Activated naive CD8-positive, alpha-beta T cell (primary cell): ENCODE measurements at regions not wholly inside any gene's neighbourhood (a gene's known extent, or its start where the extent isn't known, plus 50 kb on each side); places are given as distances from the start of the nearest gene placed in this dataset.
"Not testable (repeated sequence)": the region's sequence is repeated elsewhere in the genome, so short reads cannot be mapped to it uniquely, and the experiment has no call there.

Source experiments
- H3K27ac Mint-ChIP-seq: one replicate; pipeline ENCODE4 v1.8.0; 2021; ENCODE audit warnings: mixed read lengths
- H3K27me3 Mint-ChIP-seq: one replicate; pipeline ENCODE4 v1.8.0; 2021; ENCODE audit warnings: mixed read lengths
- H3K36me3 Mint-ChIP-seq: one replicate; pipeline ENCODE4 v1.8.0; 2021; ENCODE audit warnings: mixed read lengths
- H3K4me1 Mint-ChIP-seq: one replicate; pipeline ENCODE4 v1.8.0; 2021; ENCODE audit warnings: low read depth, mixed read lengths
- H3K4me3 Mint-ChIP-seq: one replicate; pipeline ENCODE4 v1.8.0; 2021; ENCODE audit warnings: mild to moderate bottlenecking, mixed read lengths
- H3K9me3 Mint-ChIP-seq: one replicate; pipeline ENCODE4 v1.8.0; 2021; ENCODE audit warnings: low read depth, mixed read lengths

GRCh38 chr4:189711956-189712355 is 228.7 kb upstream of the FRG1 start:
- H3K27ac Mint-ChIP-seq, H3K4me1 Mint-ChIP-seq, H3K27me3 Mint-ChIP-seq, H3K9me3 Mint-ChIP-seq, H3K36me3 Mint-ChIP-seq, H3K4me3 Mint-ChIP-seq: not testable (repeated sequence)

GRCh38 chr4:189721016-189721993 is 219.4 kb upstream of the FRG1 start:
- H3K9me3 Mint-ChIP-seq, H3K27ac Mint-ChIP-seq, H3K36me3 Mint-ChIP-seq, H3K4me1 Mint-ChIP-seq, H3K27me3 Mint-ChIP-seq: not testable (repeated sequence)
- H3K4me3 Mint-ChIP-seq, result peak overlapping the region; percentile 42

GRCh38 chr4:189722324-189723003 is 218.2 kb upstream of the FRG1 start:
- H3K4me1 Mint-ChIP-seq, H3K9me3 Mint-ChIP-seq, H3K27ac Mint-ChIP-seq, H3K27me3 Mint-ChIP-seq, H3K36me3 Mint-ChIP-seq: not testable (repeated sequence)
- peak overlapping the region; percentile 38 for H3K4me3 Mint-ChIP-seq

GRCh38 chr4:189727982-189728638 is 212.6 kb upstream of the FRG1 start:
- H3K4me1 Mint-ChIP-seq, H3K27ac Mint-ChIP-seq, H3K36me3 Mint-ChIP-seq, H3K9me3 Mint-ChIP-seq, H3K4me3 Mint-ChIP-seq, H3K27me3 Mint-ChIP-seq: not testable (repeated sequence)

- not testable (repeated sequence) for H3K27ac Mint-ChIP-seq, H3K4me3 Mint-ChIP-seq, H3K36me3 Mint-ChIP-seq, H3K4me1 Mint-ChIP-seq, H3K9me3 Mint-ChIP-seq, H3K27me3 Mint-ChIP-seq
Observed at GRCh38 chr4:189731989-189732388, 208.7 kb upstream of the FRG1 start.

GRCh38 chr4:189733507-189733906 is 207.2 kb upstream of the FRG1 start:
- not testable (repeated sequence) for H3K4me1 Mint-ChIP-seq, H3K9me3 Mint-ChIP-seq, H3K27me3 Mint-ChIP-seq, H3K4me3 Mint-ChIP-seq, H3K36me3 Mint-ChIP-seq, H3K27ac Mint-ChIP-seq

- H3K4me3 Mint-ChIP-seq, H3K9me3 Mint-ChIP-seq, H3K27me3 Mint-ChIP-seq, H3K4me1 Mint-ChIP-seq, H3K27ac Mint-ChIP-seq, H3K36me3 Mint-ChIP-seq: not testable (repeated sequence)
Observed at GRCh38 chr4:189734648-189735267, 205.9 kb upstream of the FRG1 start.

- H3K36me3 Mint-ChIP-seq, H3K4me1 Mint-ChIP-seq, H3K9me3 Mint-ChIP-seq, H3K27me3 Mint-ChIP-seq, H3K27ac Mint-ChIP-seq, H3K4me3 Mint-ChIP-seq: not testable (repeated sequence)
Observed at GRCh38 chr4:189736656-189737055, 204.0 kb upstream of the FRG1 start.

- not testable (repeated sequence) for H3K36me3 Mint-ChIP-seq, H3K27ac Mint-ChIP-seq, H3K27me3 Mint-ChIP-seq, H3K4me3 Mint-ChIP-seq, H3K4me1 Mint-ChIP-seq, H3K9me3 Mint-ChIP-seq
Observed at GRCh38 chr4:189740118-189740517, 200.6 kb upstream of the FRG1 start.

GRCh38 chr4:189740873-189741272 is 199.8 kb upstream of the FRG1 start:
- H3K27me3 Mint-ChIP-seq, result peaks cover 1% of the 10 kb centered on the region
- no peaks in the 10 kb centered on the region for H3K4me1 Mint-ChIP-seq
- H3K9me3 Mint-ChIP-seq, result peaks cover 7% of the 10 kb centered on the region
- no peak overlapping the region for H3K27ac Mint-ChIP-seq
- H3K4me3 Mint-ChIP-seq, result no peak overlapping the region
- H3K36me3 Mint-ChIP-seq, result no peaks in the 10 kb centered on the region

GRCh38 chr4:189753092-189753491 is 187.6 kb upstream of the FRG1 start:
- H3K9me3 Mint-ChIP-seq, H3K4me1 Mint-ChIP-seq, H3K27ac Mint-ChIP-seq, H3K36me3 Mint-ChIP-seq, H3K27me3 Mint-ChIP-seq, H3K4me3 Mint-ChIP-seq: not testable (repeated sequence)

GRCh38 chr4:189763583-189763982 is 177.1 kb upstream of the FRG1 start:
- Mint-ChIP-seq H3K27ac (no peak overlapping the region), H3K4me3 (no peak overlapping the region), H3K4me1 (no peaks in the 10 kb centered on the region), H3K27me3 (no peaks in the 10 kb centered on the region), H3K36me3 (no peaks in the 10 kb centered on the region), H3K9me3 (no peaks in the 10 kb centered on the region)

- Mint-ChIP-seq H3K4me1 (no peaks in the 10 kb centered on the region), H3K9me3 (no peaks in the 10 kb centered on the region), H3K27me3 (no peaks in the 10 kb centered on the region), H3K36me3 (no peaks in the 10 kb centered on the region), H3K4me3 (no peak overlapping the region), H3K27ac (no peak overlapping the region)
Observed at GRCh38 chr4:189765301-189765700, 175.4 kb upstream of the FRG1 start.

GRCh38 chr4:189765736-189766135 is 174.9 kb upstream of the FRG1 start:
- Mint-ChIP-seq H3K27ac (no peak overlapping the region), H3K36me3 (no peaks in the 10 kb centered on the region), H3K27me3 (no peaks in the 10 kb centered on the region), H3K9me3 (no peaks in the 10 kb centered on the region), H3K4me1 (no peaks in the 10 kb centered on the region), H3K4me3 (no peak overlapping the region)

GRCh38 chr4:189767941-189768340 is 172.7 kb upstream of the FRG1 start:
- no peaks in the 10 kb centered on the region for H3K9me3 Mint-ChIP-seq
- no peaks in the 10 kb centered on the region for H3K36me3 Mint-ChIP-seq
- H3K27me3 Mint-ChIP-seq, result no peaks in the 10 kb centered on the region
- no peaks in the 10 kb centered on the region for H3K4me1 Mint-ChIP-seq
- no peak overlapping the region for H3K4me3 Mint-ChIP-seq
- no peak overlapping the region for H3K27ac Mint-ChIP-seq
